ENCODE measurements at regions not wholly inside any gene's neighbourhood (a gene's known extent, or its start where the extent isn't known, plus 50 kb on each side); places are given as distances from the start of the nearest gene placed in this dataset.
A peak's percentile ranks its signal among the peaks of the same experiment; 100 is the strongest.

- DNase-seq (ENCODE audit: low read depth), result no peak
These were observed 111.2 kb upstream of the TMEM18 start for GRCh38 chr2:788227-789032.

GRCh38 chr2:784753-785152 is 107.5 kb upstream of the TMEM18 start:
- no peak for DNase-seq (ENCODE audit: low read depth)

GRCh38 chr2:780581-780980 is 103.4 kb upstream of the TMEM18 start:
- DNase-seq (ENCODE audit: low read depth), result no peak

DNA sequence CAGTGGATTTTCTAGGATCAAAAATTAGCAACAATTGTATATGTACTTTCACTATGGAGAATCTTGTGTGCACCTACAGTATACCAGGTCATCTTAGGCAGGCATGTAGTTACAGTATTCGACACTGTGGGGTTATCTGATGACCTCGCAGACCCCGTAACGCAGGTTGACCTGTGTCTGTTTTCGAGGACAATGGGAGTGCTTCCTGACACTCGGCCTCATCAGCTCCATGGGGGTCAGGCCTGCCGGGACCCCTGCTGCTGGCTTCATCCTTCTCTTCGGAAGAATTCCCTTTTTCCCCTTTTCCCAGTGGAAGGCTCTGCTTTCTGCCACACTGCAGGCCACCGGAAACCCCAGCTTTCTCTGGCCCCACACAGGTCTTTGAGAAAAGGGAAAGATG is 102.8 kb upstream of the TMEM18 start:
- no peak for DNase-seq (ENCODE audit: low read depth)

GRCh38 chr2:778731-779350 is 101.6 kb upstream of the TMEM18 start:
- DNase-seq (ENCODE audit: low read depth), result no peak

- no peak for DNase-seq (ENCODE audit: low read depth)
These were observed 100.3 kb upstream of the TMEM18 start for GRCh38 chr2:777546-777945.

DNA sequence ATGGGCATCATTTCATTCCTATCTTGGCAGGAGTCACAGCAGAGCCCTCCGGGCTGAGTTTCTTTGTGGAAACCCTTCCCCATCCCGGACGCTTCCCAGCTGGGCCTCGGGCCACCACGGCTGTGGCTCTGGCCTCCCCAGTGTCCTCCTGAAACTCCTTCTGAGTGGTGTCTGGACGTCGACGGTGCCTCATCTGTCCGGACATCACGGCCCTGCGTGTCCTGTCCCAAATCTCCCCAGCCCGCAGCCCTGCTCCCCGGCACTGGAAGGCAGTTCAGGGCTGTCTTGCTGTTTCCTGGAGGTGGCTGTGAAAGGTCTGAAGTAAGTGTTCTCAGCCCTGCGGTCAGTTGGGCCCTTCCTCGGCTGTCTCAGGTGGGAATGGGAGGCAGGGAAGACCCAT is 99.8 kb upstream of the TMEM18 start:
- no peak for DNase-seq (ENCODE audit: low read depth)

DNA sequence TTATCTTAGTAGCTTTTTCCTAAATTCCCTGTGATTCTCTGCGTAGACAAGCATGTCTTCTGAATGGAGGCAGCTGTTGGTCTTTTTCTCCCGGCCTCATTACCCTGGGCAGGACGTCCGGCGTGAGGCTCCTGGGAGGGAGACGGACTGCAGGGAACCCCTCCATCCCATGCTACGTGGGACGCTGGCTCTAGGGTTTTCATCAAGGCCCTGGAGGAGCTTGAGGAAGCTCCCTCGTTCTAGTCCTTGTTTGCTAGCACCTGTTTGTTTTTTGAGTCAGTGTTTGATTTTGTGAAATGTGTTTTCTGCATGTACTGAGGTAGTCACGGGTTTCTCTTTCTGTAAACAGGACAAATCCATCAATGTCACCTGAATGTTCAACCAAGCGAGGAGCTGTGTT is 99.3 kb upstream of the TMEM18 start:
- DNase-seq (ENCODE audit: low read depth), result no peak

DNA sequence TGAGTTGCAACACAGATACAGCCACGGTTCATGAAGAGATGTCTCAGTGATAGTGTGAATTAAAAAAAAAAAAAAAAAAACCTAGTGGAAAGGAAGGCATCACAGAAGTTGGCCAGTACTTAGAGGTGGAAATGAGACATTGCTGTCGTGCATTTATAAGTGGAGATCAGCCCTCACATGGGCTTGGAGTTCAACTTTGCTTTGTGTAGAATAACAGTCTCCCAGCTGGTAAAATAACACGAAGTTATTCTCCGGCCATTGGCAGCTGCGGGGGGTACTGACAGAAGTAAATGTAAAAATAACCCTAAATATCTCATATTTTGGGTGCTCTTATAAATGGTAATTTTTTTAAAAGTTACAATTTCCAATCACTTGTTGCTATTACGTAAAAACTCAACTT is 98.8 kb upstream of the TMEM18 start:
- DNase-seq (ENCODE audit: low read depth), result no peak

DNA sequence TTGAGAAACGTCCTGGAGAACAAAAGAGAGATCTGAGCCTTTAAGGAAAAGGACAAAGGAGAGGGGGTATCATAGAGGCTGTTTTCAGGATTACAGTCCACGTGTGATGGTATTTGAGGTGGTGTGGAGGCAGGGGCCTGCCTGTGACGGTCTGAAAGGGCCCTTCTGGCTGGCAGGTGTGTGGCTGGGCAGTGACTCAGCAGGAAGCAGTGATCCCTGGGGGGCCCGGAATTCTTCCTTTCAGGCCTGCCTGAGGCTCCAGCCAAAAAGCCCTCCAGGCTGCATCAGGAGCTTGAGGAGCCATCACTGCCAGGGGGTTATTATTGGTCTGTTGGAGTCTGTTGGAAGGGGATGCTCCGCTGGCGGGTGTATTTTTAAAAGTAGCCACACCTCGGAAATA is 97.2 kb upstream of the TMEM18 start:
- DNase-seq (ENCODE audit: low read depth), result peak; percentile 19

- no peak for DNase-seq (ENCODE audit: low read depth)
These were observed 96.3 kb upstream of the TMEM18 start for GRCh38 chr2:773256-774160.

GRCh38 chr2:771538-771937 is 94.3 kb upstream of the TMEM18 start:
- no peak for DNase-seq (ENCODE audit: low read depth)

- DNase-seq (ENCODE audit: low read depth), result no peak
These were observed 93.6 kb upstream of the TMEM18 start for GRCh38 chr2:770776-771175.

GRCh38 chr2:769771-770170 is 92.6 kb upstream of the TMEM18 start:
- DNase-seq (ENCODE audit: low read depth), result peak; percentile 52

DNA sequence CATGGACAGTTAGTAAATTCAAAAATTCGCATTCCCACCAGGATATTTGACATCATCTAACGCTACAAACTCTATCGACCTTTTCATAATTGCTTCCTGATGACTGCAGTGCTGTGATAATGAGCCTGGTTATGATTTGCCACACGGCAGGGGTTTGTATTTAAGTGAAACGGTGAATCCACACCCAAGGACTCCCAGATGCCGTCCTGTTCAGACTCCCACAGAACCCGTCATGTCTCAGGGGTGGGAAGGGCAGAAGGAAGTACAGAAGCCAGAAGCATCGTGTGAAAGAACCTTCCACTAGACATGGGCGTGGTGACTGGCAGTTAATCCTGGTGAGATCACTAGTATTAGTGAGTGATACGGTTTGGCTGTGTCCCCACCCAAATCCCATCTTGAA is 91.2 kb upstream of the TMEM18 start:
- no peak for DNase-seq (ENCODE audit: low read depth)

- DNase-seq (ENCODE audit: low read depth), result no peak
These were observed 90.7 kb upstream of the TMEM18 start for GRCh38 chr2:767944-768343.

DNA sequence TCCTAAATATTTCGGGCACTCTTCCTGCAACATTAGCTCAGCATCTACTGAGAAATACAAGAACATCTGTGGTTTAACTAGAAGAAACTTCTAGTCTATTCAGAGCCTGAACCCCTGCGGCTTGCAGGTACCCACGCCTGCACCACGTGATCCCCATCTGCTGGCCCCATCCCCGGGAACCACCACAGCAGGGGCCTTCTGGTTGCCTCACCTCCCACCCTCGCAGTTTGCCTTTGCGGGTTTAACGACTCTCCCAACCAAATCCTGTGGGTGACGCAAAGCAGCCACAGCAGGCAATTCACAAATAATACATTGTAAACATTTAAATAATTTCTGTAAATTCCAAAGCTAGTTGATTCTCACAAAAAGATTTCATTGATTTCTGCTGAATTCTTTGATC is 90.2 kb upstream of the TMEM18 start:
- DNase-seq (ENCODE audit: low read depth), result no peak

DNA sequence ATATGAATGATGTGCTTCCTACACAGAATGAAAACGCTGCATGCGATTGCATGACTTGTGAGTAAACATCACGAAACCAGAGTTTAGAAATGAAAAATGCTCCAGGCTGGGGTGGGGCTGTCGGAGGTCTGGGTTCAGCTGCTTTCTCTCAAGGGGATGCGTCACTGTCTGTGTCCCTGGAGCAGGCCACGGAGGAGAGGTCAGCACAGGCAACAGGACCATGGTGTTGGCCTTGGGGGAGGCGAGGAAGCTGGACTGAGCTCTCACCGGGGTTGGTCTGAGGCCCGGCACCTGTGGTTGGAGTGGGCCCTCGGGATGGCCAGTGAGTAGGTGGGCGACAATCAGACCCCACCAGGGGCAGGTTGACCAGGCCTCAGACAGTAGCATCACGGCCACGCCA is 89.0 kb upstream of the TMEM18 start:
- no peak for DNase-seq (ENCODE audit: low read depth)

- DNase-seq (ENCODE audit: low read depth), result no peak
These were observed 88.2 kb upstream of the TMEM18 start for GRCh38 chr2:765369-765768.

- DNase-seq (ENCODE audit: low read depth), result peak; percentile 47
These were observed 86.7 kb upstream of the TMEM18 start for GRCh38 chr2:763766-764525.

DNA sequence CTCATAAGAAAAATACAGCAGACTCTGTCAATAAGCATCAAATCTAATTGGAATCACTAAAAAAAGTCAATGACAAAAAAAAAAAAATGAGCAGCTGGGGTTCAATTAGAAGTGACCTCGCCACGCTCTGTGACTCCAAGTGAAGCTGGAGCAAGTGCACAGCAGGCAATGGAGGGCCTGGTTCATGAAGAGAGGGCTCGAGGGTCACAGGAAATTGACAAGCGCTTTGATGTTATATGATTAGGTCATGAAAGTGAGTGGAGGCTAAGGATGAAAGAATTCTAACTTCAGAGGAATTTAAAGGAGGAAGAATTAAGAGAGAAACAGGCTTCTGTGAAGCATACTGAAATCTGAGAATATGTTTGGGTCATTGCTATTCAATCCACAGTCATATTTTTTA is 85.4 kb upstream of the TMEM18 start:
- no peak for DNase-seq (ENCODE audit: low read depth)

DNA sequence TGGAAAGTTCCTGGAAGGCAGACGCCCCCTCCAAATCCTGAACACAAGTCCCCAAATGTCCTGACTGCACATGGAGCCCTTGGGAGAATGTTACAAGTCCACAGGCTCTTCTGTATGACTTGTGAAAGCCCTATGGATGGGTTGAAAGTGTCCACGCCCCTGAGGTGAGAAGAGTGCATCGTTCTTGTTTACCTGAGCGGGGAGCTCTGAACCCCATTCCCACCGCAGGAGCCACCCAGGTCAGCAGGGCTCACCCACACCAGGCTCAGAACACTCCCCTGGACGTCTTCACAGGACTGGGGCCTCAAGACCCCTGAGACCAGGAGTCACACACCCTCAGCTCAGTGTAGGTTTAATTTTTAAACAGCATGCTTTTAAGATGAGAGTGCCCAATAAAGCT is 84.2 kb upstream of the TMEM18 start:
- no peak for DNase-seq (ENCODE audit: low read depth)
